ENCODE measurements at regions not wholly inside any gene's neighbourhood (a gene's known extent, or its start where the extent isn't known, plus 50 kb on each side); places are given as distances from the start of the nearest gene placed in this dataset.

DNA sequence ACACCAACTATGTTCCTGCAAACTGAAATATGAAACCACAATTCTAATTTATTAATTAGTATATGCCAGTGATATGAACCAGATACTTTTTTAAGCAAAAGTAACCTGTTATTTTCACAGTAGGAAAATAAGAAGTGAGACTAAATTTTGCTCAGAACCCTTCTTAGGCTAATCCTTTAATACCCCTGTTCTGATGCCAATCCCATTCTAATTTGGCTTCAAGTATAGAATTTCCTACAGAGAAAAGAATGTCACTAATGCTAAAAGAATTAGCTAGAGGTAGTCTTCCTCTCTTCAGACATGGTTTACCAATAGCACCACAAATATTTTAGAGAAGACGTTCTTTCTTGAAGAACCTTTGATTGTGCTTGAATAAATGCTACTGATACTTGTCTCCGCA, 758.4 kb downstream of the FLRT2 start:
- no peak for DNase-seq (ENCODE audit: low spot score, unreplicated experiment)
- Mint-ChIP-seq H3K4me1 (ENCODE audit: low read depth) (no peaks in the 10 kb centered on the region), H3K4me3 (ENCODE audit: low read depth) (no peak overlapping the region), H3K27ac (no peak overlapping the region), H3K9me3 (ENCODE audit: low read depth) (no peaks in the 10 kb centered on the region), H3K27me3 (no peaks in the 10 kb centered on the region), H3K36me3 (ENCODE audit: insufficient read depth) (no peaks in the 10 kb centered on the region)
- TF ChIP-seq, protein P1, sequence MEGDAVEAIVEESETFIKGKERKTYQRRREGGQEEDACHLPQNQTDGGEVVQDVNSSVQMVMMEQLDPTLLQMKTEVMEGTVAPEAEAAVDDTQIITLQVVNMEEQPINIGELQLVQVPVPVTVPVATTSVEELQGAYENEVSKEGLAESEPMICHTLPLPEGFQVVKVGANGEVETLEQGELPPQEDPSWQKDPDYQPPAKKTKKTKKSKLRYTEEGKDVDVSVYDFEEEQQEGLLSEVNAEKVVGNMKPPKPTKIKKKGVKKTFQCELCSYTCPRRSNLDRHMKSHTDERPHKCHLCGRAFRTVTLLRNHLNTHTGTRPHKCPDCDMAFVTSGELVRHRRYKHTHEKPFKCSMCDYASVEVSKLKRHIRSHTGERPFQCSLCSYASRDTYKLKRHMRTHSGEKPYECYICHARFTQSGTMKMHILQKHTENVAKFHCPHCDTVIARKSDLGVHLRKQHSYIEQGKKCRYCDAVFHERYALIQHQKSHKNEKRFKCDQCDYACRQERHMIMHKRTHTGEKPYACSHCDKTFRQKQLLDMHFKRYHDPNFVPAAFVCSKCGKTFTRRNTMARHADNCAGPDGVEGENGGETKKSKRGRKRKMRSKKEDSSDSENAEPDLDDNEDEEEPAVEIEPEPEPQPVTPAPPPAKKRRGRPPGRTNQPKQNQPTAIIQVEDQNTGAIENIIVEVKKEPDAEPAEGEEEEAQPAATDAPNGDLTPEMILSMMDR (IDR thresholded peaks at IDR 0.05; ENCODE audit: unreplicated experiment) = no peak

DNA sequence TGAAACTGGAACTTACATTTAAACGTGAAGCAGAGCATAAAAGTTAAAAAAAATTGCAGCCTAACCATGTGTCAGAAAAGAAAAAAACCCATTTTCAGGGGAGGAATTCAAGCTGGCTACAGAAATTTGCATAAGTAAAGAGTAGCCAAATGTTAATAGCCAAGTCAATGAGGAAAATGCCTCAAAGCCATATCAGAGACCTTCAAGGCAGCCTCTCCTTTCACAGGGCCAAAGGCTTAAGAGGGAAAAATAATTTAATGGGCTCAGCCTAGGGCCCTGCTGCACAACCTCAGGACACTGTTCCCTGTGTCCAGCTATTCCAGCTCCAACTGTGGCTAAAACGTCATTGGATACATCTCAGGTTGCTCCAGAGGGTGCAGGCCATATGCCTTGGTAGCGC, 749.5 kb downstream of the FLRT2 start:
- Mint-ChIP-seq H3K4me1 (ENCODE audit: low read depth) (peaks cover 5% of the 10 kb centered on the region), H3K27me3 (no peaks in the 10 kb centered on the region), H3K4me3 (ENCODE audit: low read depth) (no peak overlapping the region), H3K9me3 (ENCODE audit: low read depth) (peaks cover 16% of the 10 kb centered on the region), H3K36me3 (ENCODE audit: insufficient read depth) (peaks cover 4% of the 10 kb centered on the region), H3K27ac (no peak overlapping the region)
- no peak for DNase-seq (ENCODE audit: low spot score, unreplicated experiment)
- TF ChIP-seq, protein P1 (IDR thresholded peaks at IDR 0.05; ENCODE audit: unreplicated experiment) = no peak

DNA sequence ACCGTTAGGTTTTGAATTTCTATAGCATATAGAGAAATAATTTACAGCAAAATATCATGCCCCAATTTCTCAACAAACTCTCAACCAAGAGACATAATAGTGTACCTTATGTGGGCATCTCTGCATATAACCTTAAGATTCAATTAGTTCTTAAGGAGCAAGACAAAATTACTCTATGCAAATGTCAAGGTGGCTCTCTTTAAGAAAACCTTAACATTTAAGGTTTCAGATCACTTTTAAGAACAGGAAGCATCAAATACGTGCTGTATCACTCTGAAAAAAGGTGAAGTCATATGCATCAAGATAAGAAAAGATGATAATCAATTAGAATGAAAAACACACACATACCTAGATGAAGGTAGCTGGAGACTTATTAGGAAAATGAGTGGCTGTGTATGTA, 728.0 kb downstream of the FLRT2 start:
- Mint-ChIP-seq H3K4me3 (ENCODE audit: low read depth) (no peak overlapping the region), H3K36me3 (ENCODE audit: insufficient read depth) (no peaks in the 10 kb centered on the region), H3K27ac (no peak overlapping the region), H3K9me3 (ENCODE audit: low read depth) (peaks cover 8% of the 10 kb centered on the region), H3K4me1 (ENCODE audit: low read depth) (peaks cover 2% of the 10 kb centered on the region), H3K27me3 (no peaks in the 10 kb centered on the region)
- TF ChIP-seq, protein P1 (IDR thresholded peaks at IDR 0.05; ENCODE audit: unreplicated experiment) = no peak
- DNase-seq (ENCODE audit: low spot score, unreplicated experiment) = no peak

DNA sequence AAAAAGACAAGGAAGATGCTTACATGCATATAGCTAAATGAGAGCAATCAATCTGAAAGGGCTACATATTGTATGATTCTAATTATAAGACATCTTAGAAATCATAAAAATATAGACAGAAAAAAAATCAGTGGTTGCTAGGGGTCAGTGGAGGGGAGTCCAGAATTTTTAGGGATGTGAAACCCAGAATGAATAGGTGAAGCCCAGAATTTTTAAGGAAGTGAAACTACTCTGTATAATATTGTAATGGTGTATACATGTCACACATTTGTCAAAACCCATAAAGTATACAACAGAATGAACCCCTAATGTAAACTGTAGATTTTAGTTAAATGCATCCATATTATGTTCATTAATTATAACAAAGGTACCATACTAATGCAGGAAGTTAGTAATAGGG, 713.2 kb downstream of the FLRT2 start:
- TF ChIP-seq, protein P1 (IDR thresholded peaks at IDR 0.05; ENCODE audit: unreplicated experiment) = no peak
- no peak overlapping the region for H3K4me3 Mint-ChIP-seq (ENCODE audit: low read depth)
- H3K4me1 Mint-ChIP-seq (ENCODE audit: low read depth) = no peaks in the 10 kb centered on the region
- no peak for DNase-seq (ENCODE audit: low spot score, unreplicated experiment)
- H3K36me3 Mint-ChIP-seq (ENCODE audit: insufficient read depth) = no peaks in the 10 kb centered on the region
- H3K27me3 Mint-ChIP-seq = no peaks in the 10 kb centered on the region
- no peak overlapping the region for H3K27ac Mint-ChIP-seq
- H3K9me3 Mint-ChIP-seq (ENCODE audit: low read depth) = no peaks in the 10 kb centered on the region

DNA sequence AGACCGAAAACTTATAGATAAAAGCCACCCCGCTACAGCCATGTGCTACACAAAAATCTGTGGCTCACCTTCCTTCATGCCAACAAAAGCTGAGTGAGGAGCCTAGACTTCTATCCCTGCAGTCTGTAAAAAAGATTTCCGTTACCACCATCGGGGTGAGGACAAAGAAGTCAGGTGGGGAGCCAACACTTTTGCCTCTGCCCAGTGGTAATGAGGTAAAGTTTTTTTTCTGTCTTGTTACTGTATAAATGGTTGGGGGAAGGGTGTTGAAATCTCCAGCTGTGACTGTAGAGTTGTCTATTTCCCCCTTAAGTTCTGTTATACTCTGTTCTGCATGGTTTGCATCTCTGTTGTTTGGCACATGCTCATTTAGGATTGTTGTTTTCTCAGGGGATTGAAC, 707.8 kb downstream of the FLRT2 start:
- no peak for DNase-seq (ENCODE audit: low spot score, unreplicated experiment)
- TF ChIP-seq, protein P1 (IDR thresholded peaks at IDR 0.05; ENCODE audit: unreplicated experiment) = no peak
- no peak overlapping the region for H3K27ac Mint-ChIP-seq
- no peaks in the 10 kb centered on the region for H3K36me3 Mint-ChIP-seq (ENCODE audit: insufficient read depth)
- H3K9me3 Mint-ChIP-seq (ENCODE audit: low read depth) = peaks cover 19% of the 10 kb centered on the region
- no peaks in the 10 kb centered on the region for H3K27me3 Mint-ChIP-seq
- H3K4me3 Mint-ChIP-seq (ENCODE audit: low read depth) = no peak overlapping the region
- H3K4me1 Mint-ChIP-seq (ENCODE audit: low read depth) = no peaks in the 10 kb centered on the region
